SU-DHL-6 (cell line): ENCODE measurements at regions not wholly inside any gene's neighbourhood (a gene's known extent, or its start where the extent isn't known, plus 50 kb on each side); places are given as distances from the start of the nearest gene placed in this dataset.

Source experiments
- CTCF ChIP-seq: fragments of 200-600 bp; sonication (generic); IDR thresholded peaks from one replicate; pipeline ENCODE4 v1.5.1; 2017; ENCODE audit warnings: antibody characterized with exemption, mild to moderate bottlenecking, low read length, moderate library complexity; ENCODE audit not compliant: insufficient read depth, poor library complexity, severe bottlenecking
- EZH2phosphoT487 ChIP-seq: fragments of 200-600 bp; sonication (generic), shearing (Covaris generic); conservative IDR thresholded peaks from 2 replicates; pipeline ENCODE4 v1.6.1; 2018; ENCODE audit warnings: mild to moderate bottlenecking, antibody characterized with exemption, low read length, moderate library complexity, mixed read lengths

- TF ChIP-seq CTCF (no peak), EZH2phosphoT487 (no peak)
Observed at GRCh38 chr12:66049538-66050282, 80.8 kb downstream of the LLPH start.
